ENCODE measurements at regions not wholly inside any gene's neighbourhood (a gene's known extent, or its start where the extent isn't known, plus 50 kb on each side); places are given as distances from the start of the nearest gene placed in this dataset.

- no peak for TF ChIP-seq ZFP30 (CRISPR knock-in tag; IDR thresholded peaks at IDR 0.05)
- no peak for TF ChIP-seq ARNTL (CRISPR knock-in tag; IDR thresholded peaks at IDR 0.05; ENCODE audit: borderline replicate concordance, low read depth)
- no peak for TF ChIP-seq SNAI2 (CRISPR knock-in tag; IDR thresholded peaks at IDR 0.05)
- no peak for TF ChIP-seq CSDC2 (CRISPR knock-in tag; IDR thresholded peaks at IDR 0.05)
- TF ChIP-seq GLIS3 (CRISPR knock-in tag; IDR thresholded peaks at IDR 0.05), result no peak
- no peak for TF ChIP-seq TOX (CRISPR knock-in tag; IDR thresholded peaks at IDR 0.05; ENCODE audit: borderline replicate concordance)
- TF ChIP-seq PPARA (CRISPR knock-in tag; IDR thresholded peaks at IDR 0.05; ENCODE audit: borderline replicate concordance), result no peak
- TF ChIP-seq PATZ1 (CRISPR knock-in tag; IDR thresholded peaks at IDR 0.05; ENCODE audit: borderline replicate concordance), result no peak
These were observed 247.8 kb upstream of the ALCAM start for GRCh38 chr3:105118905-105119304.
